ENCODE measurements at regions not wholly inside any gene's neighbourhood (a gene's known extent, or its start where the extent isn't known, plus 50 kb on each side); places are given as distances from the start of the nearest gene placed in this dataset.

GRCh38 chrX:140190441-140191108 lies 225.3 kb upstream of the CXorf66 start:
- WGBS, 4 donors = 51 to 58% (median 54%) methylated on average over 8 of the region's 8 CpGs
- DNase-seq (no peak), ATAC-seq (no peak)
- no peak overlapping the region for H3K27ac ChIP-seq
- no peaks in the 10 kb centered on the region for H3K9me3 ChIP-seq
- intact Hi-C loops (cut with DNase I) = no loop called here
- H3K27me3 ChIP-seq = peaks cover 0 to 6% (median 0%) of the 10 kb centered on the region in 9 donors
- no peak overlapping the region for H3K4me3 ChIP-seq
- H3K4me1 ChIP-seq = no peaks in the 10 kb centered on the region
- TF ChIP-seq POLR2A (IDR thresholded peaks at IDR 0.05) = no peak
- TF ChIP-seq, protein P1, sequence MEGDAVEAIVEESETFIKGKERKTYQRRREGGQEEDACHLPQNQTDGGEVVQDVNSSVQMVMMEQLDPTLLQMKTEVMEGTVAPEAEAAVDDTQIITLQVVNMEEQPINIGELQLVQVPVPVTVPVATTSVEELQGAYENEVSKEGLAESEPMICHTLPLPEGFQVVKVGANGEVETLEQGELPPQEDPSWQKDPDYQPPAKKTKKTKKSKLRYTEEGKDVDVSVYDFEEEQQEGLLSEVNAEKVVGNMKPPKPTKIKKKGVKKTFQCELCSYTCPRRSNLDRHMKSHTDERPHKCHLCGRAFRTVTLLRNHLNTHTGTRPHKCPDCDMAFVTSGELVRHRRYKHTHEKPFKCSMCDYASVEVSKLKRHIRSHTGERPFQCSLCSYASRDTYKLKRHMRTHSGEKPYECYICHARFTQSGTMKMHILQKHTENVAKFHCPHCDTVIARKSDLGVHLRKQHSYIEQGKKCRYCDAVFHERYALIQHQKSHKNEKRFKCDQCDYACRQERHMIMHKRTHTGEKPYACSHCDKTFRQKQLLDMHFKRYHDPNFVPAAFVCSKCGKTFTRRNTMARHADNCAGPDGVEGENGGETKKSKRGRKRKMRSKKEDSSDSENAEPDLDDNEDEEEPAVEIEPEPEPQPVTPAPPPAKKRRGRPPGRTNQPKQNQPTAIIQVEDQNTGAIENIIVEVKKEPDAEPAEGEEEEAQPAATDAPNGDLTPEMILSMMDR (IDR thresholded peaks at IDR 0.05) = no peak
- H3K36me3 ChIP-seq = no peaks in the 10 kb centered on the region

DNA sequence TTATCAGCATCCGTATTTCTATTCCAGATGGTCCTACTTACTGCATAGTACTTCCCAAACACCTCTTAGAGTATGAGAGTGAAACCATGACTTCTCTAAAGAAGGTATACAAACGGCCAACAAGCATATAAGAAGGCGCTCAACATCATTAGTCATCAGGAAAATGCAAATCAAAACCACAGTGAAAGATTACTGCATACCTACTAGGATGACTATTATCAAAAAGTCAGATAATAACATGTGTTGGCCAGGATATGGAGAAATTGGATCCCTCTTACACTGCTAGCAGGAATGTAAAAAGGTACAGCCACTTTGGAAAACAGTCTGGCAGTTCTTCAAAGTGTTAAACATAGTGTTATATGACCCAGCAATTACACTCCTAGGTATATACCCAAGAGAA lies 215.3 kb upstream of the CXorf66 start:
- Histone ChIP-seq H3K27me3 (peaks cover 0 to 3% (median 0%) of the 10 kb centered on the region in 9 donors), H3K9me3 (no peaks in the 10 kb centered on the region), H3K4me1 (no peaks in the 10 kb centered on the region), H3K27ac (no peak overlapping the region), H3K36me3 (no peaks in the 10 kb centered on the region), H3K4me3 (no peak overlapping the region)
- TF ChIP-seq, protein P1 (IDR thresholded peaks at IDR 0.05) = no peak
- no peak for TF ChIP-seq POLR2A (IDR thresholded peaks at IDR 0.05)
- DNase-seq (no peak), ATAC-seq (no peak)
- 57 to 72% (median 65%) methylated on average over 3 of the region's 3 CpGs for WGBS, 4 donors
- intact Hi-C loops (cut with DNase I) = no loop called here

DNA sequence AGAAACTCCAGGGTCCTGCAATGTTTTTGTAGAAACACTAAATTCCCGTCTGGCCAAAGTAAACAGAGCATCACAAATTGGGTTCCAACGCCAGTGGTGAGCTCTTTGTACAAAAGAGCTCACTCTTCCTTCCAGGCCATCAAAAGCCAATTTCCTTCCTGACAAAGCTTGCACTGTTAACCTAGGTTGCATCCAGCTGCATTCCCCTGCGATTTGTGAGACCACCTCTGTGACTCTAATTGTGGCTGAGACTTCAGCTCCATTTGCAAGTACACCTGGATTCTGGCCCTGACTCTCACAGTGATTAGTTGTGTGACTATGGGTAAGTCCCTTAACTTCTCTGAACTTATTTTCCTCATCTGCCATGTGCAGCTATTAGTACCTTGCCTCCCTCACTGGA lies 212.5 kb upstream of the CXorf66 start:
- TF ChIP-seq POLR2A (IDR thresholded peaks at IDR 0.05) = no peak
- TF ChIP-seq, protein P1 (IDR thresholded peaks at IDR 0.05) = no peak
- intact Hi-C loops (cut with DNase I) = no loop called here
- ATAC-seq (no peak), DNase-seq (no peak)
- Histone ChIP-seq H3K27me3 (peaks cover 0 to 3% (median 0%) of the 10 kb centered on the region in 9 donors), H3K36me3 (no peaks in the 10 kb centered on the region), H3K4me3 (no peak overlapping the region), H3K27ac (no peak overlapping the region), H3K4me1 (no peaks in the 10 kb centered on the region), H3K9me3 (no peaks in the 10 kb centered on the region)
- WGBS, 4 donors = 32 to 46% (median 39%) methylated on average over 3 of the region's 3 CpGs

GRCh38 chrX:140172401-140172800 lies 207.1 kb upstream of the CXorf66 start:
- no peak for TF ChIP-seq POLR2A (IDR thresholded peaks at IDR 0.05)
- TF ChIP-seq, protein P1 (IDR thresholded peaks at IDR 0.05) = no peak
- no peak for DNase-seq
- Histone ChIP-seq H3K4me1 (no peaks in the 10 kb centered on the region), H3K27ac (no peak overlapping the region), H3K27me3 (peaks cover 0 to 5% (median 0%) of the 10 kb centered on the region in 9 donors), H3K36me3 (no peaks in the 10 kb centered on the region), H3K9me3 (no peaks in the 10 kb centered on the region), H3K4me3 (no peak overlapping the region)
- intact Hi-C loops (cut with DNase I) = no loop called here
- ATAC-seq = no peak
- WGBS, 4 donors = 62 to 85% (median 75%) methylated on average over 2 of the region's 2 CpGs
